Astrocyte (in vitro differentiated cells and primary cell): ENCODE measurements at regions not wholly inside any gene's neighbourhood (a gene's known extent, or its start where the extent isn't known, plus 50 kb on each side); places are given as distances from the start of the nearest gene placed in this dataset.

Source experiments
- EZH2 ChIP-seq: IDR thresholded peaks from 2 replicates; pipeline ENCODE4 v1.6.1; 2012; ENCODE audit warnings: mild to moderate bottlenecking, low read length, inconsistent platforms; ENCODE audit not compliant: insufficient read depth
- TF ChIP-seq, protein P1 (sequence below): IDR thresholded peaks from 2 replicates; pipeline ENCODE4 v1.5.1; 2011; ENCODE audit warnings: low read depth, mild to moderate bottlenecking, inconsistent platforms, low read length, moderate library complexity; ENCODE audit not compliant: insufficient read depth

DNA sequence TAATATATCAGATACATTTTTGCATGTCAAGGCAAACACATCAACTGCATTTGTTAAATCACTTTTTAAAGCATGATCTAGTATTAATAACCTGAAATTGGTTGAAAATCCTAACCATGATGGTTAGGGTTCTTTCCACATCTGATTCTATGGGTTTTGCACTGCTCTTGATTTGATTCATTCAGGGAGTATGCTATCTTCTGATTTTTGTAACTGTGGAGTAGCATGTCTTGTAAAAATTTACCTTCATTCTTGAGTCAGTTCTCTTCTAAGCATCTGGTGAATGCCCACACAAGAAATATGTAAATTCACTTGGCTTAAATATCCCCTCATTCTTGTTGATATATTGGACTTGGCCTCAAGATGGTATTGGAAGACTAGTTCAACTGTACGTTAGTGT, 178.7 kb downstream of the KLF6 start:
- TF ChIP-seq, protein P1, sequence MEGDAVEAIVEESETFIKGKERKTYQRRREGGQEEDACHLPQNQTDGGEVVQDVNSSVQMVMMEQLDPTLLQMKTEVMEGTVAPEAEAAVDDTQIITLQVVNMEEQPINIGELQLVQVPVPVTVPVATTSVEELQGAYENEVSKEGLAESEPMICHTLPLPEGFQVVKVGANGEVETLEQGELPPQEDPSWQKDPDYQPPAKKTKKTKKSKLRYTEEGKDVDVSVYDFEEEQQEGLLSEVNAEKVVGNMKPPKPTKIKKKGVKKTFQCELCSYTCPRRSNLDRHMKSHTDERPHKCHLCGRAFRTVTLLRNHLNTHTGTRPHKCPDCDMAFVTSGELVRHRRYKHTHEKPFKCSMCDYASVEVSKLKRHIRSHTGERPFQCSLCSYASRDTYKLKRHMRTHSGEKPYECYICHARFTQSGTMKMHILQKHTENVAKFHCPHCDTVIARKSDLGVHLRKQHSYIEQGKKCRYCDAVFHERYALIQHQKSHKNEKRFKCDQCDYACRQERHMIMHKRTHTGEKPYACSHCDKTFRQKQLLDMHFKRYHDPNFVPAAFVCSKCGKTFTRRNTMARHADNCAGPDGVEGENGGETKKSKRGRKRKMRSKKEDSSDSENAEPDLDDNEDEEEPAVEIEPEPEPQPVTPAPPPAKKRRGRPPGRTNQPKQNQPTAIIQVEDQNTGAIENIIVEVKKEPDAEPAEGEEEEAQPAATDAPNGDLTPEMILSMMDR, result no peak
- no peak for TF ChIP-seq EZH2
